Umbilical cord (tissue), 1 donor: ENCODE measurements at regions not wholly inside any gene's neighbourhood (a gene's known extent, or its start where the extent isn't known, plus 50 kb on each side); places are given as distances from the start of the nearest gene placed in this dataset.

Source experiments
- DNase-seq: peaks from one replicate; pipeline ENCODE4 v3.0.0-alpha.2; 2015; ENCODE audit warnings: low spot score

DNA sequence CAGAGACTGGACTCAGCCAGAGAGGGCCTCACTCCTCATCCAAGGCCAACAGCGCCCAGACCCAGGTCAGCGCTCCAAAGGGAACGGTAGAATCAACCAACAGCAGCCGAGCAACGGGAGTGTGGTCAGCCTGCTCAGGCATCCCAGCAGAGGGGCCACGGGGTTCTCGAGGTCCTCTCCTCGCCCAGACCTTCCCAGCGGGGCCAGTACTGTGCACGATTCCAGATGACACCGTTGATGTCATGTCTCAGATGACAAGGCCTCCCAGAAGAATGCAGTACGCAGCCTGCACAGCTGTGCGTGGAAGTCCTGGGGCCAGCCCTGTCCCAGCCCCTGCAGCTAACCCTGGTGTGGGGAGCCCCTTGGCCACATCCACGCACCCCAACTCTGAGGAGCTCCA, 141.0 kb upstream of the PPP1R26 start:
- DNase-seq: no peak

DNA sequence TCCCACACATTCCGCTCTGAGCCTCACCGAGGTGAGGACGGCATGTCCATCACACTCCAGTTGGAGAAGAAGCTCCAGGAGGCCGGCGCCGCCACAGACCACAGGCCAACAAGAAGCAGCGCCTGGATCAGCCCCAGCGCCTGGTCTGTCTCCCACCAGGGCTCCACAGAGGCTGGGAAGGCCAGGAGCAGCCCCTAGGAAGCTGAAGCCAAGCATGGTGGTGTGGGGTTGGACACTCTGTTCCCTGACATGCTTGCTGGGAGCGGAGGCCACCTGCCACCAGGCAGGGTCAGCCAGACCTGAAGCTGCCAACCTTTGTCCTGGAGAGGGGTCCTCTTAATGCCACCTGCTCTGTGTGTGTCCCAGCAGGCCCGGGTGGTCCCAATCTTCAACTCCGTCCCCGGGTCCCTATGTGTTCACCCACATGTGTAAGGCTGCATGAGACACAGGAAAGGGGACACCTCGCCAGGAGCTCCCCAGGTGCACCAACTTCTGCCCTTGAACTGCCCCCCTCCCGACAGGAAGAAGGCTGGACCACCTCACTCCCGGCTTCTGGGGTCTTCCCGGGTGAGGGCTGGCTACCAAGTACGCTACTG, 140.1 kb upstream of the PPP1R26 start:
- no peak for DNase-seq

DNA sequence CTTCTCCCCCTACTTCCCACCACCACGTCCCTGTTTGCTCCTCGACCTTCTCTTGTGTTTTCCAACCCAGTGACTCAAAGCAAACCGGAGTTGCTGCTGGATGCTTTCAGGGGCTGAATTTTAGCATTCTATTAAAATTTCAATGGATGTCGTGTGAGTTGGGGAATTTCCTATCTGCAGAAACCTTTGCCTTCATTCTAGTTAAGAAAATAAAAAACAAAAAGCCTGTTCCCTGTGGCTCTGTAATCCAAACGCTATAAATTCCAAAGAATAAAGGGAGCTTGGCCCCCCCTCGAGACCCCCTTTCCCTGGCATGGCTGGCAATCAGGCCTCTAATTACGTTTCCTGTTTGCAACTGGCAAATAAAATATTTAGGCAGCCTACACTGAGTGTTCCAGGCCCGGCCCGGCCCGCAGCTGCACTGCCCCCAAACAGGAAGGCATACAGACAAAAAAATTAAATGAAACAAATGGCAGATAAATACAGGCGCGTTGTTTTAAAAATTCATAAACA, 139.4 kb upstream of the PPP1R26 start:
- DNase-seq: no peak

DNA sequence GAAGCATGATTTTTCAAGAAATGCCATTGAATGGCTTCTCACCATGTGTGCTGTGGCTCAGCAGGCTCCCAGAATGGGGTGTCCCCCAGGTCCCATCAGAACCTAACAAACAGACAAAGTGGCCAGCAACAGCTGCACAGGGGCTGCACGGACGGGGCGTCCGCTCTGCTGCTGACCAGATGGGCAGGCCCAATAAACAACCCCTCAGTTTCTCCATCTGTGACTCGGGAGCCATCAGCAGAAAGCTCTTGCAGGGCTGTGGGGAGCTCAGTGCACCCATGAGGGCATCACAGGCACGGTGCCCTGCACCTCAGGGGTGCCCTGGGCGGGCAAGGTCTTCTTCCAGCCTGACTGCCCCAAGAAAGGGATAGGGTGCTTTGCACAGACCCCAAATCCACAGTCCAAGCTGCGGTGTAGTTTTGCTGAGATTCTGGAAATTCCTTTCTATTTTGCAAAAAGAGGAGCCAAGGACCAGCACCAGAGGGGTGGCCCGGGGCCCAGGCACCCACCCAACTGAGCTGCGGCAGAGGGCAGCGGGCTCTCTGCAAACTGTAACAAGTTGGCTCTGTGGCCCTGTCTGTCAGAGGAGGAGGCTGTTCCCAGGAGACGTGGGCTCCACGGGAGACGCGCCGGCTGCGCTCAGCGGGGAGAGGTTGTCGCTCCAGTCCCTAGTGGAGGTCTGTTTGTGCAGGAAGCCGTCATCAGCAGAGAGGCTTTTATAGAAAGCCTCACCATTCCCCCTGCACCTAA, 138.7 kb upstream of the PPP1R26 start:
- DNase-seq: no peak

DNA sequence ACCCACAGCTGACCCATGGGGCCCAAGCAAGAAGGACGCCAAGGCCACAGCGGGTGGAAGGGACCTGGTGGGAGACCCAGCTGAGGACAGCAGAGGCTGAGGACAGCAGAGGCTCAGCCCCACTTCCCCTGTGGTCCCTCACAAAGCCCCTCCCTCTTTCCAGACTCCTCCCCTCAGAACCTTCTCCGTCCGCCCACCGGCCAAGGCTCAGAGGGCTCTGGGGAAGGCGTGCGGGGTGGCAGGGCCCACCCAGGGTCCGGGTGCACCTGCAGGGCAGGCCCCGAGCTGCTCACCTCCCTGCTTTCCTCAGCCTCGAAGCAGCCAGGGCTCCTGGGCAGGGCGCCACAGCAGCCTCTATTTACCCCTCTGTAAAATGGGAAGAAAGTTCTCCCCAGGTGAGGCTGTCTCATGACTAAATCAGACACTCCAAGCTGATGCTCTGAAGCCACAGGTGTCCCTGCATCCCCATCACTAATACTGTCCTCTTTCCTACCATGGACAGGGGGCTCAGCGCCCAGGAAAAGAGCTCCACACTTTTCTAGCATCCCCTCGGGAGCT, 137.9 kb upstream of the PPP1R26 start:
- no peak for DNase-seq

DNA sequence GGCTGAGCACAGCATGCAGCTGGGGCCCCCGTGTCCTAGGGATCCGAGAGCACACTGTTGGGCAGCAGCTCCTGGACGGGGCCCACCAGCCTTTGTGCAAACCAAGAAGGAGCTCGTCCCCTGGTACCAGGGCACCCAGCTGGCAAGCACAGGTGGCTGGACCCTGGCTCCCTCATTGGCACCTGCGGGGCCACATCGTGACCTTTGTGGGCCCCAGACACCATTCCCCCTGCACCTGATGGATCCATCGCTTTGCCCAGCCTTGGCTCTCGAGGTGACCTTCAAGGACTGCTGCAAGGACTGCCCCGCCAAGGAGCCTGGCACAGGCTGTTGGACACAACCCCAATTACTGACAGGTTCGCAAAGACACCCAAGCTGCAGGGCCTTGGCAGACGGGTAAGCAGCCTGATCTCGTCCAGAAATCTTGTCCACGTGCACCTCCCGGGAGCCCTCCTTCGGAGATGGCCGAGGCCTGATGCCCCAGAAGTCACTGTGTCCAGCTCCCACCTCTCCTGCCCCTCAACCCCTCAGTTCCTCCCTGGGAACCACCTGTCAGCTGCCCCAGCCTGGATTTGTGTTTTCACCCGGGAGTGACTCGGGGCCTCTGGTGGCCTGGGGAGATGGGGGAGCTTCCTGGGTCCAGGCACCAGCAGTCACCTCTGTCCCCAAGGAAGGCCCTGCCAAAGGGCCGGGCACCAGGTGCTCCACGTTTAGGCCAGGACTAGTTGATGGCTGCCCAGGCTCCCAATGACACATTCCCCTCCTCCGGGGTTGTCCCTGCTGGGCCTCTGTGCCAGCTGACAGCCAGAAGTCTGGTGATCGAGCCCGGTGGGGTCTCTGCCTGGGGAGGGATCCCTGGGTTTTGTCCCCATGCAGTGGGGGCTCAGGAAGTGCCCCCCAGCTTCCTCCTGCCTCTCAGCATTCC, 137.1 kb upstream of the PPP1R26 start:
- no peak for DNase-seq

DNA sequence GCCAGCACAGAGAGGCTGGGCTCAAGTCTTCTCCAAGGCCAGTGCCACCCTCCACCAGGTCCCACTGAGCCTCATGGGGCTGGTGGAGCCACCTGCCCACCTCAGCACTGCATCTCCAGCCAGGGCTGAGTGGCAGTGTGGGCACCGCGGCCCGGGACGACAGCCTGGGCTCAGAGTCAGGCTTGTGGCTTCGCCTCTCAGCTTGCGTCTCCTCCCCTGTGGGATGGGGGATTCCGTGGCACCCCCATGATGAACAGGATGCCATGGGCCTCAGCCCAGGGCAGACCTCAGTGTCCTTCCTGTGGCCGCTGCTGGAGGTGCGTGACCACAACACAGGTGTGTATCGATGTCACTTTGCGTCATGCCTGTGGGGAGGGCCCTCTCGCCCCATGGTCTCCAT, 136.4 kb upstream of the PPP1R26 start:
- no peak for DNase-seq

DNA sequence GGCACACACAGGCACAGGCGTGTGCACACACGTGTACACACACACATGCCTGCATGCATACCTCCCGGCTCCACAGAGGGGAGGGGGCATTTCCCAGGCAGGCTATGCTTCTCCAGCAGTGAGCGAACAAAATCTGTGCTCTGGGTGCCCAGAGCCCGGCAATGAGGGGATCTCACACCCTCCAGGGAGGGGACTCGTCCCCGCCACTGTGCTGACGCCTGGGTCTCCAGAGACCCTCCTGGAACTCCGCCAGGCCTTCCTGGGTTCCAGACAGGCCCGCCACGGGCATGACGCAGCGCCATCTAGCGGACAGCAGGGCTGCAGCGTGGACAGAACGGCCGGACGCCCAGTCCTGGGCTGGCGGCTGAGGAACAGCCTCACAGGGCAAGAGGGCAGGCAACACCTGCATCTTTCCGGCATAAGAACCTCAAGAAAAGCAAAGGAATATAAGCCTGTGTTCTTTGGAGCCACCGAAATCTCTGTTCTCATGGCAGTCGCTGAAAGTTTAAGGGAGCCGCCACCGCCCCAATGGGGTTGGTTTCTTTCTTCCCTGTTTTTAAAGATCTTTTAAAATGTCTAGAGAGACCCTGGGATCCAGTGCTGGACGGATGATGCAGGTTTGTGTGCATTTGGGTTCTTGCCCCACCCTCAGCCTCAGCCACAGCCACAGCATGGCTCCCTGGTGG, 135.6 kb upstream of the PPP1R26 start:
- peak; percentile 27 for DNase-seq

DNA sequence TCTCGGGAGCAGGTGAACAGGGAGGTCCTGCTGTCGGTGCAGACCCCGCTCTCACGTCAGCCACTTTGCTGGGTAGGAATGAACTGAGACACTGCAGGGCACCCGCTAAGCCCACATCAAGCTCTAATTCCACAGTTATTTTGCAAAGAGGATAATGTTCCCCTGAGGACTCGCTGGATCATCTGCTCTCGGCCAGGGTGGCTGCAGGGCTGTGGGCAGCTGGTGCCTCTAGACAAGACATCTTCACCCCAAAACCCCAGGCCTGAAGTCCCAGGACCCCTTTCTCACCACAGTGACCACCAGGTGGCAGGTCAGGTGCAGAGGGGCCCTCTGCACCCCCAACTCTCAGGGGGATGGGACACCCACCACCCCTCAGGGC, 135.1 kb upstream of the PPP1R26 start:
- no peak for DNase-seq

DNA sequence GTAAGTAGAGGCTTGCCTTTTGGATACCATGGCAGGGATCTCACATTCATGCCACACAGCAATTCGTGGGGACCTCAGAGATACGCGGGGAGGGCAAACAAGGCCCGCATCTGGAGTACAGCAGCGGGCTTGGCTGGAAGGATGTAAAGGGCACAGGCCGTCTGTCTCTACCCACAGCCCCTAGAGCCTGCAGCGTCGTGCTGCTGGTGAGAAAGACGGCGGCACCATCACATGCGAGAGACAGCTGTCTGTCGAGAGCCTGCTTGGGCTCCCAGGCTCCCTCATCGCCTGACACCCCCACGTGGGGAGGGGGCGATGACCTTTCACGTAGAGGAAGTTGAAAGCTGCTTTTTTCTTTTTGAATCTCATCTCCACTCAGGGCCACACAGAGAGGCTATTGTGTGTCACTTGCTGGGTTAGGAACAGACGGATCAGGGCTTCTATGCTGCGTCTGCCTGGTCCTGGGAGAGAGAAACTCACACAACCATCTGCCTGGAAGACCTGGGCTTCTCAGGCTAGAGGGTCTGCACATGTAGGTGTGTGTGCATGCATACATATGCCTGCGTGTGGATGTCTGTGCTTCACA, 134.6 kb upstream of the PPP1R26 start:
- no peak for DNase-seq

DNA sequence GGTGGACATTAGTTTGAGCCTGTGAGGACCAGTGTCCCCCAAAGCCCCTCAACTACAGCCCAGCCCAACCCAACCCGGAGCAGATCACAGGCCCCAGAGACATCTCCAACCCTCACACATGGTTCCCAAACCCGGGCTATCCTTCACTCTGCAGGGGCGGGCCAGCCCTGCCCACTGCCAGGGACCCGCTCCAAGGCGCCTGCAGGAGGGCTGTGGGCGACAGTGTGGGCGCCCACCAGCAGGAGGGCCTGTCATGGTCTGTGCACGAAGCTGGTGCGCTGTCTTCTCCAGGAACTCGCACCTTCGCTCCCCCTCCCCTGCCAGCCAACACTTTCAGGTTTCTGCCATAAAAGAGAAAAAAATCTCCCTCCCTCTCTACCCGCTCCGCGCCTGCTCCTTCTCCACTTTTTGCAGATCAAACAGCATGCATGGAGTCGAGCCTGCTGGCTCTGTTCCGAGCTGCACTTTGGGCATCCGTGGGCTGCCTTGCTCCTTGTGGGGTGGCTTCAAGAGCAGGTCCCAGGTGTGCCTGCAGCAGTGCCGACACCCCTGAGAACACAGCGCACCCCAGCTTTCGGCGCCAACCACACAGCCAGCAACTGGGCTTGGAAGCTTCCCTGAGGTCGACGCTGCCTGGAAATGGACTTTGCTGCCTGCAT, 133.7 kb upstream of the PPP1R26 start:
- DNase-seq: no peak

DNA sequence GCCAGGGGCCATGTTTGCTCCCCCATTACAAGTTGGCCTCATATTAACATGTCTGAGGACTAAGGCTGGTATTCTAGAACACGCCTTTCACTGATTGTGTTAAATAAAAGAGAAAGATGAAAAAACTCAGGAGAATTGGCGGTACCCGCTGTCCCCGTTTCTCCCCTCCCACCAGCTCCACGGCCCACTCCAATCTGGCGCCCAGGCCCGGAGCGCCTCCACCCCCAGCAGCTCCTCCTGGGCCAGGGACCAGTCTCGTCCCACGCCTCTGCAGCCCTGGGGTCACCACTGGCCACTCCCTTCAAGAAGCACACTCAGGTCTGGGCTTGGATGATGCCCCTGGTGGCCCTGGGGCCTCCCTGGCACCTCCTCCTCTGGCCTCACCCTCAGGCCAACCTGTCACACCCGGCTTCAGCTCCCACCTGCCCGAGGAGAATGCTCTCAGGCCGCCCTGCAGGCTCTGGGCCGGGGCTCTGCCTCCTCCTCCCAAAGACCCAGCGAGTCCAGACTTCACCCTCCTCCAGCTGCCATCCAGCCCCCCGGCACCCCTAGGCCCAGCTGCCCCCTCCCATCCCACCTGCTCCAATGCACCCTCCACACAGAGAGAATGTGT, 133.0 kb upstream of the PPP1R26 start:
- no peak for DNase-seq

DNA sequence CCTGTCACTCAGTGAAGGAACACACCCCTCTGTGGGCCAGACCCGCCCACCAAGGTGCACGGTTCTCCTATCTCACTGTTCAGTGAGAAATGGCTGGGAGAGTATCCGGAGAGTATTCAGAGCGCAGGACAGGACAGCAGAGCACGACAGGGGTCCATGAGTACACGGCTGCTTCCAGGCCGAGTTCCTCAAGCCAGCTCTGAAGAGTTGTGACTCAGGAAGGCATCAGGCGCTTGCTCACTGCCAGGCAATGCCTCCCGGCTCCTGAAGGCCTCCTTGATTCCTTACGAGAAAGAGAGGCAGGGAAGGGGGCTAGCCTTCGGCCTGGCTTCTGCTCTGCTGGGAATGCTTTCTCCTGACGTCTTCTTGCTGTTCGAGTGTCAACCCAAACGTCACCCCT, 132.1 kb upstream of the PPP1R26 start:
- no peak for DNase-seq

DNA sequence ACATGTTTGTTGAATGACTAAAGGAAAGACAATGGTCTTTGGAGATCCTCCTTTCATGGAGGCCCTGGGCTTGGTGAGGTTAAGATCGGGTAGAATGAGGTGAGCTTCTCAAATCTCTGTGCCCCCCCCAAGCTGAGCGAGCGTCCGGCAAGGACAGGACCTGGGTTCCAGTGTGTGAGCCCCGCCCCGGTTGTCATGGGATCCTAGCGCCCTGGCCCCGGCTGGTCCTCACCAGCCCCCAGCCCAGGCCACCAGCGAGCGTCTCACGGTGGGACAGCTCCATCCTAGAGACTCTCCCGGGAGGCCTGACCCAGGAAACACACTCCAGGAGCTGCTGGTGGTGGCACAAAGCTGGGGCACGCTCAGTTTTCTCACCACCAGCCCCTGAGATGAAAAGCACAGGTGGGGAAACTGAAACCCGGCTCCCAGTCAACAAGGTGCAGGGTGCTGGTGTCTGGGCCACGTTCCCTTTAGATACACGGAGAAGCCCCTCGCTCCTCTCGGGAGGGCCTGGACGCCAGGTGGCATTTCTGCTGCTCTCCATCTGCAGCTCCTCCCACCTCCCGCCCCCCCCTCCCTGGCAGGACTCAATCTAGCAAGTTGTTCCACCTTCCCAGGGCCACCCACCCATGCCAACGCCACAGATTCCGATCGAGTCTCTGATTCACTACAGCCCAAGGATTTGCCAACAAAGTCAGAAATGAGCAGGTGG, 131.3 kb upstream of the PPP1R26 start:
- no peak for DNase-seq

DNA sequence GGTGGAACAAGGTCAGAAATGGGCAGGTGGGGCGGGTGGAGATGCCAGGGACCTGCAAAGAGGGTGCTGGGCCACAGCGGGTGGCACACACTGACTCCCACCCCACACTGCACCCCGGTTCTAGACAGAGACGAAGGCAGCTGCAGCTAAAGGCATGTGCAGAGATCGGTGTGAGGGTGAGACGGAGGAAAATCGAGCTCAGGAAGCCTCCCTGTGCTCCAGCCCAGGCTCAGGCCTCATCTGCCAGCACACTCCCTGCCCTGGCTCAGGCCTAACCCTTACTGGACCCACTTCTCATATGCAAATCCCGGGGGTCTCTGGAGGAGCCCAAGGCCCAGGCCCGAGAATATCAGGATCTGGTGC, 130.8 kb upstream of the PPP1R26 start:
- no peak for DNase-seq

DNA sequence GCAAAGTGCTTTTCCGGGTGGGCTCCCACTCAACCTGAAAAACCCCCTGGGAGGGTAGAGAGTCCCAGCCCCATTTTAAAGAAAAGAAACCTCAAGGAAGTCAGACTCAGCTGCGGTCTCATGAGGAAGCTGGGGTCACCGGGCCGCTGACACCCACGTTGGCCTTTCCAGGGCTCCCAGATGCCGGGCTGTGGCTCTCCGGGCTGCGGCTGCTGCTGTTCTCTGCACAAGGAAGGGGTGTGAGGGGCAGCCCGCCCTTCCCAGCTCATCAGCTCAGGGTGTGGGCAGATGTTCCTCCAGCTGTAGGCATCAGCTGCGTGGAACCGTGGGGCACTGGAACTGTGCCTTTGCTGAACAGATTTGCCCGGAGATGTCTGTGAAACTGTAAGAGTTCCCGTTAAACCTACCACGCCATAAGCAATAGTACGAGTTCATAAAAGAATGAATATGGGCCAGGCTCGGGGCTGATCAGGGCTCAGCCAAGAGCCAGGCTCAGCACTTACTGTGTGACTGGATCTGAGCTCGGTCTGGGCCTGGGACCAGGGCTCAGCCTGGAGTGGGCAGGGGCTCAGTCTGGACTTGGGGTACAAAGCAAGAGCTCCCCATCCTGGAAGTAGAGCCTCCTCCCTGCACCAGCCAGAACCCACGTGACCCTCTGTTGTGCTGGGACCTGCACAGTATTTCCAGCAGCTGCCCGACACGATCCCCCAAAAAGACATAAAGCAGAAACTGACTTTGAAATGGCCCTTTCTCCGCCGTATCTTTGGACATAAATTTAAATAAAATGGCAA, 130.2 kb upstream of the PPP1R26 start:
- DNase-seq: no peak

DNA sequence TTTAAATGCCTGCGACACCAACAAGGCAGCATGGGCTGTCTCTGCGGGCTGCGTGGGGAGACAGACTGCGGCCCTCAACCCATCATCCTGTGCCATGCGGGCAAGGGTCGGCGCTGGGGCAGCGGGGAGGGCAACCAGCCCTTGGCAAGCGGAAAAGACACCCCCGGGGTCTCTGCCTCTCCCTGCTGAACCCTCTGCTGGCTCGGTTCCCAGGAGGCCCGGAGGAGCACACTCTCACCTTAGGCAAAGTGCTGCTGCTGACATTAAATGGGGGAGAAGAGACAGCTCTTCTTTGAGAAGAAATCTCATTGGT, 129.6 kb upstream of the PPP1R26 start:
- DNase-seq: no peak

DNA sequence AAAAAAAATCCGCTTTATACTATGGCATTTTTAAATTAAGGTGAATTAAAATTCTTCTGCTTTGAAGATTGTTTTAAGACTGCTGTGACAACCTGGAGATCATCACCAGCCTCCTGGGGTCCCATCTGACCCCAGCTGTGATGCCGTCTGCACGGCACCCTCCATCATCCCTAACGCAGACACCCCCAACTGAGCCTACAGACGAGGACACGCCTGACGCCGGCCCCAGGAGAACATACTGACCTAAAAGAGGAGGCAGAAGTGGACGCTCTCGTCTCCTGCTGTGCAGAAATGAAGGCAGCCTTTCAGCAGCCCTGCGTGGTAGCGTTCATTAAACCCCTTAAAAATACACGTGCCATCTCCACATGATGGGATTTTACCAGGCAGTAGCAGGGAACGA, 125.6 kb upstream of the PPP1R26 start:
- no peak for DNase-seq

DNA sequence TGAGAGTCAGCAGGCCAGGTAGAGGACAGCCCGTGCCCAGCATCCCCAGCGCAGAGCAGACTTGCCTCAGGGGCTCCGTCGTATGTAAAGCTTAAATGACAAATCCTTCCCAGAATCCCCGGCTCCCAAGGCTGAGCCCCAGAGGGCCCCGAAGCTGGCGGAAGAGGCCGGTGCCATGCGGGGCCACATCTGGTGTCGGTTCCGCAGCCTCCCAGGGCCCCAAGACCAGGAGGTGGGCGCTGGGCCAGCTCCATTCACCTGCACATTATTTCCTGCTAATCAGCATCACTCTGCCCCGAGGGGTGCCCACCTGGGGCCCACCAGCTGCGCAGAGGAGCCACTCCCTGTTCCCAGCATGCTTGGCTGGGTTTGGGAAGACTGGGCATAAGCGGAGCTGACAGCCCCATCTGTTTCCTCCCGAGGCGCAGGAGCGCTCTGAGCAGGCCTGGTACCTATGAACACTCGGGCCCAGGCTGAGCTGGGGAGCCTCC, 124.0 kb upstream of the PPP1R26 start:
- DNase-seq: no peak
